Calu3 (cell line): ENCODE measurements at regions not wholly inside any gene's neighbourhood (a gene's known extent, or its start where the extent isn't known, plus 50 kb on each side); places are given as distances from the start of the nearest gene placed in this dataset.

Experiments
- BruUV-seq: library from RNA; stranded (reverse); fragments of 400-500 nt; replicated peaks from 2 replicates; lab custom pipeline; 2021; lab: Mats Ljungman, UMichigan
- CTCF ChIA-PET: fragments of 300-600 bp; sonication (Branson Sonifier 250); formaldehyde crosslinking; loops from one replicate; lab custom pipeline; 2022; ENCODE audit warnings: antibody characterized with exemption; lab: Charles Lee
- DNase-seq: peaks from one replicate; pipeline ENCODE4 v3.0.0; 2022
- H3K27ac Mint-ChIP-seq: one replicate; pipeline ENCODE4 v1.8.0; 2022; ENCODE audit warnings: mixed read lengths; ENCODE audit not compliant: unreplicated experiment
- H3K27me3 Mint-ChIP-seq: one replicate; pipeline ENCODE4 v1.8.0; 2022; ENCODE audit warnings: mixed read lengths; ENCODE audit not compliant: unreplicated experiment
- H3K36me3 Mint-ChIP-seq: one replicate; pipeline ENCODE4 v1.8.0; 2022; ENCODE audit warnings: mild to moderate bottlenecking, moderate library complexity, mixed read lengths; ENCODE audit not compliant: insufficient read depth, unreplicated experiment
- H3K4me1 Mint-ChIP-seq: one replicate; pipeline ENCODE4 v1.8.0; 2022; ENCODE audit warnings: mild to moderate bottlenecking, low read depth, mixed read lengths; ENCODE audit not compliant: unreplicated experiment
- H3K4me3 Mint-ChIP-seq: one replicate; pipeline ENCODE4 v1.8.0; 2022; ENCODE audit warnings: mild to moderate bottlenecking, low read depth, moderate library complexity, mixed read lengths; ENCODE audit not compliant: unreplicated experiment
- H3K9me3 Mint-ChIP-seq: one replicate; pipeline ENCODE4 v1.8.0; 2022; ENCODE audit warnings: low read depth, mixed read lengths; ENCODE audit not compliant: unreplicated experiment
- intact Hi-C: fragments of 100-400 bp; cut with micrococcal nuclease; formaldehyde crosslinking; loops from one replicate; pipeline ENCODE4 v1.10.0; 2022; ENCODE audit not compliant: unreplicated experiment
- TF ChIP-seq, protein P1 (sequence below): fragments of 200-600 bp; IDR thresholded peaks from one replicate; pipeline ENCODE4 v1.8.0; 2022; ENCODE audit warnings: antibody characterized with exemption; ENCODE audit not compliant: unreplicated experiment

DNA sequence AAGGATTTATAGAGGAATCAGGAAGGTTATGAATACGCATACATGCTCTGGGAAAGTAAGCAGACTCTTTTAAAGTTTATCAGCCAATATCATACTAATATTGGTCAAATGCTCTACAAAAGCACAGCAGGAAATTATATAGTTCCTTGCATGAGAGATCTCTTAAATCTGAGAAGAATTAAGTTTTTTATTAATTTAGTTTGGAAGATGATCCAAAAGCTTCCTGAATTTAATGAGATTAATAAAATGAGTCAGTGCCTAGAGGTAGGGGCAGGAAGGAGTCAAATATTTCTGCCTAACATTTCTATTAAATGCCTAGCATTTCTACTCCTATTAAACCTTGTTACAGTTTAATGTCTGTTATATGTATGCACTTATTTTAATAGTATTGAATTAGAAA, 1608.2 kb downstream of the GRIK2 start:
- intact Hi-C loops = no loop called here
- CTCF ChIA-PET = no interaction called here
- Mint-ChIP-seq H3K4me1 (peaks cover 14% of the 10 kb centered on the region), H3K36me3 (no peaks in the 10 kb centered on the region), H3K27ac (no peak overlapping the region), H3K4me3 (no peak overlapping the region), H3K27me3 (no peaks in the 10 kb centered on the region), H3K9me3 (no peaks in the 10 kb centered on the region)
- no peak for DNase-seq
- no TSS peak for BruUV-seq
- TF ChIP-seq, protein P1, sequence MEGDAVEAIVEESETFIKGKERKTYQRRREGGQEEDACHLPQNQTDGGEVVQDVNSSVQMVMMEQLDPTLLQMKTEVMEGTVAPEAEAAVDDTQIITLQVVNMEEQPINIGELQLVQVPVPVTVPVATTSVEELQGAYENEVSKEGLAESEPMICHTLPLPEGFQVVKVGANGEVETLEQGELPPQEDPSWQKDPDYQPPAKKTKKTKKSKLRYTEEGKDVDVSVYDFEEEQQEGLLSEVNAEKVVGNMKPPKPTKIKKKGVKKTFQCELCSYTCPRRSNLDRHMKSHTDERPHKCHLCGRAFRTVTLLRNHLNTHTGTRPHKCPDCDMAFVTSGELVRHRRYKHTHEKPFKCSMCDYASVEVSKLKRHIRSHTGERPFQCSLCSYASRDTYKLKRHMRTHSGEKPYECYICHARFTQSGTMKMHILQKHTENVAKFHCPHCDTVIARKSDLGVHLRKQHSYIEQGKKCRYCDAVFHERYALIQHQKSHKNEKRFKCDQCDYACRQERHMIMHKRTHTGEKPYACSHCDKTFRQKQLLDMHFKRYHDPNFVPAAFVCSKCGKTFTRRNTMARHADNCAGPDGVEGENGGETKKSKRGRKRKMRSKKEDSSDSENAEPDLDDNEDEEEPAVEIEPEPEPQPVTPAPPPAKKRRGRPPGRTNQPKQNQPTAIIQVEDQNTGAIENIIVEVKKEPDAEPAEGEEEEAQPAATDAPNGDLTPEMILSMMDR = no peak

DNA sequence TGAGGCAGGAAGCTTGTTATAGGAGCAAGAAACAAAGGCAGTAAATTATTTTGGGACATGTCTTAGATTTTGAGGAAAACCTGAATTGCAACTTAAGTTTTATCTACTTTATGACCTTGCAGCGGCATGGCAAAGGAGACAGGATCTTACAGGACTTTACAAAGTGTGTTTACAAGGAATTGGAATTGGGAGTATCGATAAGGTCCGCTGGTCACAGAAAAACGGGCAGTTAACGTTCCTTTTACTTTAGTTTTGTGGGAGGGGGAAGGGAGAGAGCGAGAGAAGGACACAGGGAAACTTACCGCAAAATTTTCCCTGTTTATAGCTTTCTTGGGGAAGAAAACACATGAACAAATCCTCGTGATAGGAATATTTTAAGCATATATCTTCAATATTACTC, 1607.2 kb downstream of the GRIK2 start:
- no peak for DNase-seq
- intact Hi-C loops = no loop called here
- TF ChIP-seq, protein P1 = no peak
- Mint-ChIP-seq H3K27me3 (no peaks in the 10 kb centered on the region), H3K4me3 (peak overlapping the region; percentile 56), H3K4me1 (peaks cover 14% of the 10 kb centered on the region), H3K9me3 (no peaks in the 10 kb centered on the region), H3K36me3 (no peaks in the 10 kb centered on the region), H3K27ac (peak overlapping the region; percentile 30)
- CTCF ChIA-PET = no interaction called here
- no TSS peak for BruUV-seq

DNA sequence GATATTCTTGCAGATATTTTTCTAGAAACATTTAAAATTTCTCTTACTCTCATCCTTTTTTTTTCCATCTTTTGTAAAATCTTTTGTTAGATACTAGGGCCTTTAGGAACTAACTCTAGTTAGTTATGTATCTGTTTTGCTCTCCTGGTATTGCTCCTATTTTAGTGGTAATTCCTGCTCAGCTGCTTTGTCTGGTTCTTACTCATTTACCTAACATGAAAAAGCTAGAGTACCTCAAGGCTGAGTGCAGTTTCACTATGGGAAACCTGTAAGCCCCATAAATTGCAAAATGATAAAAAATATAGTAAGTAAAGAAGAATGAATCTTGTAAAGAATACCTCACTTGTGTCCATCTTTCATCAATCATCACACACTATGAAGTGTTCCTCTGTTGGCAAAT, 1602.0 kb downstream of the GRIK2 start:
- no peak overlapping the region for H3K4me3 Mint-ChIP-seq
- no peak overlapping the region for H3K27ac Mint-ChIP-seq
- CTCF ChIA-PET = no interaction called here

DNA sequence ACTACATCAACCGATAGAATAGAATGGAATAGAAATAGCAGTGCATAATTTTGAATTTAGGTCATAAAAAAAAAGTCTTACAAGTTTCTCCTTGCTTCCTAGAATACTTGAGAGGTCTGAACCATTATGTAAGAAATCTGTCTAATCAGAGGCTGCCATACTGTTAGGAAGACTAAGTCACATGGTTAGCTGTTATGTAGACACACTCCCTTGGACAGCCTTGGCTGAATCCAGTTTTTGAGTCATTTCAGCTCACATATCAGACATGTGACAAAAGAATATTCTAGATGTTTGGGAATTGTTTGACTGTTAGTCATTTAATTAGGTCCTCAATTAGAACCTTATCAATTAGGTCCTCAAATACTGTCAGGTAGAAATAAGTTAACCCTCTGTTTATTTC, 1601.4 kb downstream of the GRIK2 start:
- H3K9me3 Mint-ChIP-seq = no peaks in the 10 kb centered on the region
- intact Hi-C loops = no loop called here
- H3K27ac Mint-ChIP-seq = no peak overlapping the region
- TF ChIP-seq, protein P1 = no peak
- no TSS peak for BruUV-seq
- CTCF ChIA-PET = no interaction called here
- H3K36me3 Mint-ChIP-seq = no peaks in the 10 kb centered on the region
- H3K4me1 Mint-ChIP-seq = no peaks in the 10 kb centered on the region
- no peak overlapping the region for H3K4me3 Mint-ChIP-seq
- H3K27me3 Mint-ChIP-seq = no peaks in the 10 kb centered on the region
- no peak for DNase-seq

More for the DNA sequence above, 1602.0 kb downstream of the GRIK2 start:
- Mint-ChIP-seq H3K27me3 (no peaks in the 10 kb centered on the region), H3K9me3 (no peaks in the 10 kb centered on the region), H3K36me3 (no peaks in the 10 kb centered on the region), H3K4me1 (peaks cover 4% of the 10 kb centered on the region)
- BruUV-seq = no TSS peak
- TF ChIP-seq, protein P1 = no peak
- intact Hi-C loops = no loop called here
- DNase-seq = no peak
